IgD-negative memory B cell (primary cell): ENCODE measurements at regions not wholly inside any gene's neighbourhood (a gene's known extent, or its start where the extent isn't known, plus 50 kb on each side); places are given as distances from the start of the nearest gene placed in this dataset.
A peak's percentile ranks its signal among the peaks of the same experiment; 100 is the strongest.
"Not testable (repeated sequence)": the region's sequence is repeated elsewhere in the genome, so short reads cannot be mapped to it uniquely, and the experiment has no call there.

Source experiments
- H3K27ac Mint-ChIP-seq, 3 donors: one replicate each; pipeline ENCODE4 v1.8.0; 2020 to 2022; ENCODE audit warnings: mild to moderate bottlenecking in 3 of 3, mixed read lengths in 3 of 3, moderate library complexity in 1 of 3
- H3K27me3 Mint-ChIP-seq: one replicate; pipeline ENCODE4 v1.8.0; 2021; ENCODE audit warnings: mixed read lengths
- H3K36me3 Mint-ChIP-seq: one replicate; pipeline ENCODE4 v1.8.0; 2020; ENCODE audit warnings: mild to moderate bottlenecking, mixed read lengths
- H3K4me1 Mint-ChIP-seq, 3 donors: one replicate each; pipeline ENCODE4 v1.8.0; 2020 to 2022; ENCODE audit warnings: mixed read lengths in 3 of 3, mild to moderate bottlenecking in 1 of 3
- H3K4me3 Mint-ChIP-seq, 4 donors: one replicate each; pipeline ENCODE4 v1.8.0; 2020 to 2022; ENCODE audit warnings: mild to moderate bottlenecking in 4 of 4, mixed read lengths in 4 of 4, moderate library complexity in 3 of 4
- H3K9me3 Mint-ChIP-seq, 3 donors: one replicate each; pipeline ENCODE4 v1.8.0; 2020 to 2021; ENCODE audit warnings: mixed read lengths in 3 of 3, mild to moderate bottlenecking in 1 of 3

DNA sequence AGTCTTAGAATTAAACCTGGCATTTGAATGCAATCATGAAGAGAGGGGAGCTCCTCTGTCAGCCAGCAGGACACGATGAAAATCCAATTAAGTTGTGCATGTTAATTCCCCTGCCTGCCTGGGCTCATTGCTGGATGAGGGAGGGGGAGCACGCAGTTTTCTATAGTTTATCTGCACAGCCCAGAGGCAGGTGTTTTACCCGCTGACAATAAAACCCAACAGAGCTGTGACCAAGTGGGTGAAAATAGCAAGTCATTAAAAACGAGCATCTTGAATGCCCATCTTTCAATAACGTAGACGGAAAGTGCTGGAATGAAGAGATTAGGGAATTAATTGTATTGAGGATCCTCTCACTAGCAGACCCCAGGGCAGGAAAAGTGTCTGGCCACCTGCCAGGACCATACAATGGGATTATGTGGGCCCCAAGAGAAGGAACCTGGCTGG, 100.1 kb upstream of the FAM20C start:
- Mint-ChIP-seq H3K36me3 (peaks cover 2% of the 10 kb centered on the region), H3K4me1 (peaks cover 0 to 7% (median 3%) of the 10 kb centered on the region in 3 donors), H3K9me3 (peaks cover 2 to 10% (median 4%) of the 10 kb centered on the region in 3 donors), H3K4me3 (peak overlapping the region in 1 of 4 donors; percentile 28), H3K27me3 (no peaks in the 10 kb centered on the region), H3K27ac (no peak overlapping the region)

- no peaks in the 10 kb centered on the region for H3K27me3 Mint-ChIP-seq
- H3K9me3 Mint-ChIP-seq, result peaks cover 2 to 14% (median 4%) of the 10 kb centered on the region in 3 donors
- H3K36me3 Mint-ChIP-seq, result peaks cover 2% of the 10 kb centered on the region
- H3K27ac Mint-ChIP-seq, result no peak overlapping the region
- peaks cover 0 to 7% (median 3%) of the 10 kb centered on the region in 3 donors for H3K4me1 Mint-ChIP-seq
- no peak overlapping the region for H3K4me3 Mint-ChIP-seq
These were observed 99.3 kb upstream of the FAM20C start for GRCh38 chr7:92888-93672.

- Mint-ChIP-seq H3K4me1 (peaks cover 0 to 7% (median 3%) of the 10 kb centered on the region in 3 donors), H3K27ac (peak overlapping the region in 1 of 3 donors; percentile 23), H3K27me3 (no peaks in the 10 kb centered on the region), H3K4me3 (no peak overlapping the region), H3K9me3 (peaks cover 4 to 18% (median 6%) of the 10 kb centered on the region in 3 donors), H3K36me3 (peaks cover 4% of the 10 kb centered on the region)
These were observed 98.0 kb upstream of the FAM20C start for GRCh38 chr7:94251-94801.

GRCh38 chr7:95180-95862, 97.0 kb upstream of the FAM20C start:
- no peak overlapping the region for H3K27ac Mint-ChIP-seq

GRCh38 chr7:95863-96260, 96.5 kb upstream of the FAM20C start:
- Mint-ChIP-seq H3K27ac (no peak overlapping the region), H3K27me3 (no peaks in the 10 kb centered on the region), H3K36me3 (peaks cover 4% of the 10 kb centered on the region), H3K4me1 (peaks cover 0 to 2% (median 1%) of the 10 kb centered on the region in 3 donors), H3K9me3 (peaks cover 4 to 25% (median 8%) of the 10 kb centered on the region in 3 donors), H3K4me3 (no peak overlapping the region)

More at GRCh38 chr7:95180-95862, 97.0 kb upstream of the FAM20C start:
- Mint-ChIP-seq H3K9me3 (peaks cover 4 to 25% (median 8%) of the 10 kb centered on the region in 3 donors), H3K36me3 (peaks cover 4% of the 10 kb centered on the region), H3K4me3 (peak overlapping the region in 1 of 4 donors; percentile 24), H3K4me1 (peaks cover 0 to 6% (median 3%) of the 10 kb centered on the region in 3 donors), H3K27me3 (no peaks in the 10 kb centered on the region)

DNA sequence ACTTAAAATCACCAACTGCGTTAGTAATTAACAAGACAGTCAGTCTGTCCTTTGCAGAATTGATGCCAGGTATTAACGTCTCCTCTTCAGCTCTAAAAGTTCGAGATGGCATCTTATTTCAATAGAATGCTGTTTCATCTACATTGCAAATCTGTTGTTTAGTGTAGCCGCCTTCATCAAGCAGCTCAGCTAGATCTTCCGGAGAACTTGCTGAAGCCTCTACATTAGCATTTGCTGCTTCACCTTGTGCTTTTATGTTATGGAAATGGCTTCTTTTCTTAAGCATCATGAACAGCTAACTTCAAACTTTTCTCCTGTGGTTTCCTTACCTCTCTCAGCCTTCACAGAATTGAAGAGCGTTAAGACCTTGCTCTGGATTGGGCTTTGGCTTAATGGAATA, 95.5 kb upstream of the FAM20C start:
- peaks cover 0 to under 1% (median 0%) of the 10 kb centered on the region in 3 donors for H3K4me1 Mint-ChIP-seq
- no peak overlapping the region for H3K4me3 Mint-ChIP-seq
- no peaks in the 10 kb centered on the region for H3K27me3 Mint-ChIP-seq
- H3K36me3 Mint-ChIP-seq, result peaks cover 4% of the 10 kb centered on the region
- H3K9me3 Mint-ChIP-seq, result peaks cover 4 to 25% (median 8%) of the 10 kb centered on the region in 3 donors
- H3K27ac Mint-ChIP-seq, result no peak overlapping the region

GRCh38 chr7:97310-97841, 95.0 kb upstream of the FAM20C start:
- peaks cover 4 to 25% (median 8%) of the 10 kb centered on the region in 3 donors for H3K9me3 Mint-ChIP-seq
- H3K4me1 Mint-ChIP-seq, result peaks cover 0 to 4% (median 0%) of the 10 kb centered on the region in 3 donors
- no peak overlapping the region for H3K27ac Mint-ChIP-seq
- H3K27me3 Mint-ChIP-seq, result no peaks in the 10 kb centered on the region
- H3K4me3 Mint-ChIP-seq, result no peak overlapping the region
- peaks cover 4% of the 10 kb centered on the region for H3K36me3 Mint-ChIP-seq

DNA sequence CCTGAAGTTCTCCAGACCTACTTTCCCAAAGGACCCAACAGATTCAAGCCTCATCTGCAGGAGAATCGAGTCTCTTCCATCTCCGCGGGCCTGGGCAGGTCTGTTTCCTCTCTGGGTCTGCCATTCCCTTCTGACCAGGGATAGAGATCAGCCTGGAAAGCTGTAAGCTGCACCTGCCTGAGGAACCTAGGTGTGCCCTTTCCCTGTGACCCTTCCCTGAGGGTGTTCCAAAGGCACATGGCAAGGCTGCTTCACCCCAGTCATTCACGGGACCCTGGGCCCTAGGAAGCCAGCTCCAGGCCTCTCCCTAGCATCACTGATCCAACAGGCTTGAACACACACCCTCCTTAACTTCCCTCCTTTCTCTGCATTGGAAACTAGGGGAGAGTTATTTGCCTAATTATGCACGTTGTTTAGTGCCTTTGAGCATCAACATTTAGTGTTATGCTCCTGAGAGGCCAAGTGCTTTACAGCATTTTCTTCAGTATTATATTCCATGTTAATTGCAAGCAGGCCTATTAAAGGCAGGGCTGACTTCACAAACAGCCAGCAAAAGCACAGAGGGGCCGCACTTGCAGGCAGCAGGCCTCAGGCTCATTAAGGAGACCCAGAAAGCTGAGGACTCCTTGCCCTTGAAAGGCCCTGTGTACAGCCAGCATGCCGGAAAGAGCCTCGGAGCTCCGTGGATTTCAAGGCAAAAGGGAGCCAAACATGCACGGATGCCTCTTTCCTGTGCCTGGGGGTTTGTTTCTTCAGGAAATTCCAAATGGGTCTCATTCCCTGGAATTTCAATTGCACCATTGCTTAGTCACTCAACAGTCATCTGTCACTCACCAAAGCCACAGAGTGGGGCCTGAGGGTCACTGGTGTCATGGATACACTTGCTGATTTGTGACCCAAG, 91.0 kb upstream of the FAM20C start:
- Mint-ChIP-seq H3K36me3 (peaks cover 1% of the 10 kb centered on the region), H3K27me3 (no peaks in the 10 kb centered on the region), H3K4me1 (peaks cover 0 to 7% (median 0%) of the 10 kb centered on the region in 3 donors), H3K27ac (peak overlapping the region in 1 of 3 donors; percentile 28), H3K4me3 (no peak overlapping the region), H3K9me3 (peaks cover 8 to 19% (median 8%) of the 10 kb centered on the region in 3 donors)

DNA sequence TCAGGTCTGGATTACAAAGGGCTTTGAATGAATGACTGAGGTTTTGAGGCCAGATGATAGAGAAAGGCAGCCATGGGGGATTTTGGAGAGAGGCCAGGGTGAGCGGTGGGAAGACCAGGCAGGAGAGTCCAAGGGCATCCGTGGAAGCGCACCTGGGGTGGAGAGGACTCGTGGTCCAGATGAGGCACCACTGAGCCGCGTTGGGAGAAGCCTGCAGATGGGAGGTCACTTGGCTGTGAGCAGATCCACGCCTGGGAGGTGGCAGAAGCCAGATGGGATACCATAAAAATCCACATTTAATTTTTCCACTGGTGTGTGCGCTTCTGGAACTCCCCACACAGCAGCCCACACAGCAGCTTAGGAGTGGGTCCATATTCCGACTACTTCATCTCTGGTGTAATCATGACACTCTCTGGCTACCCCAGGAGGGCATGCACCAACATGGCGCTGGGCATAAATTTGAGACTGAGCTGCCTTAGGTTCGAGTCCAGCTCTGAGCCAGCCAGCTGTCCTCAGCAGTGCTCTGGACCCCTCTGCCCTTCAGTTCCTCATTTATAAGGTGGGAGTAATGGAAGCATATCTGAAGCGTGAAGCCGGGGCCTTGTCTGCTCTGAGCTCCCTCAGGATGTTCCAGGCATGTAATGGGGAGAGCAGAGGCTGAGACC, 90.2 kb upstream of the FAM20C start:
- Mint-ChIP-seq H3K4me3 (no peak overlapping the region), H3K27ac (peak overlapping the region in 2 of 3 donors; percentile 28 to 83), H3K9me3 (peaks cover 4 to 15% (median 6%) of the 10 kb centered on the region in 3 donors), H3K36me3 (peaks cover 3% of the 10 kb centered on the region), H3K4me1 (peaks cover 0 to 7% (median 0%) of the 10 kb centered on the region in 3 donors), H3K27me3 (no peaks in the 10 kb centered on the region)

- H3K4me1 Mint-ChIP-seq, result peaks cover 0 to 7% (median 0%) of the 10 kb centered on the region in 3 donors
- peaks cover 4 to 12% (median 6%) of the 10 kb centered on the region in 3 donors for H3K9me3 Mint-ChIP-seq
- H3K27me3 Mint-ChIP-seq, result no peaks in the 10 kb centered on the region
- H3K36me3 Mint-ChIP-seq, result peaks cover 3% of the 10 kb centered on the region
- H3K4me3 Mint-ChIP-seq, result no peak overlapping the region
- peak overlapping the region in 1 of 3 donors; percentile 83 for H3K27ac Mint-ChIP-seq
These were observed 89.7 kb upstream of the FAM20C start for GRCh38 chr7:102721-103120.

DNA sequence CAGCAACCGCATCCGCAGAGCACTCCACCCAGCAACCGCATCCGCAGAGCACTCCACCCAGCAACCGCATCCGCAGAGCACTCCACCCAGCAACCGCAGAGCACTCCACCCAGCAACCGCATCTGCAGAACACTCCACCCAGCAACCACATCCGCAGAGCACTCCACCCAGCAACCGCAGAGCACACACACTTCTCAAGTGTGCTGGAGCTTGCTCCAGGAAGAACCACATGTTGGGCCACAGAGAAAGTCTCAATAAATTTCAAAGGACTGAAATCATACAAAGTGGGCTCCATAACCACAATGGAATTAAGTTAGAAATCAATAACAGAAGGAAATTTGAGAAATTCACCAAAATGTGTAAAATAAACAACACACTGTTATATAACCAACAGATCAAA, 88.4 kb upstream of the FAM20C start:
- H3K4me1 Mint-ChIP-seq, H3K27me3 Mint-ChIP-seq, H3K27ac Mint-ChIP-seq, H3K4me3 Mint-ChIP-seq, H3K9me3 Mint-ChIP-seq, H3K36me3 Mint-ChIP-seq: not testable (repeated sequence)

GRCh38 chr7:105002-105401, 87.4 kb upstream of the FAM20C start:
- Mint-ChIP-seq H3K36me3 (peaks cover 1% of the 10 kb centered on the region), H3K4me1 (peaks cover 0 to 7% (median 0%) of the 10 kb centered on the region in 3 donors), H3K27ac (no peak overlapping the region), H3K4me3 (no peak overlapping the region), H3K9me3 (peaks cover under 1 to 4% (median 1%) of the 10 kb centered on the region in 3 donors), H3K27me3 (peaks cover 2% of the 10 kb centered on the region)

GRCh38 chr7:106356-106755, 86.0 kb upstream of the FAM20C start:
- H3K27me3 Mint-ChIP-seq, result peaks cover 6% of the 10 kb centered on the region
- H3K36me3 Mint-ChIP-seq, result peaks cover 1% of the 10 kb centered on the region
- H3K27ac Mint-ChIP-seq, result no peak overlapping the region
- peaks cover 0 to 7% (median 0%) of the 10 kb centered on the region in 3 donors for H3K4me1 Mint-ChIP-seq
- no peak overlapping the region for H3K4me3 Mint-ChIP-seq
- H3K9me3 Mint-ChIP-seq, result peaks cover 0 to 5% (median 5%) of the 10 kb centered on the region in 3 donors
